Activated CD8-positive, alpha-beta memory T cell treated with anti-CD3 and anti-CD28 coated beads, Interleukin-2, amount 10 ng/mL, durations not matched to agents 7 days and 5 days (primary cell): ENCODE measurements at regions not wholly inside any gene's neighbourhood (a gene's known extent, or its start where the extent isn't known, plus 50 kb on each side); places are given as distances from the start of the nearest gene placed in this dataset.
"Not testable (repeated sequence)": the region's sequence is repeated elsewhere in the genome, so short reads cannot be mapped to it uniquely, and the experiment has no call there.

Experiments
- ATAC-seq: fragments of 150-1000 bp; cut with Tn5 transposase; one replicate; pipeline ENCODE4 v1.10.0; 2021; ENCODE audit warnings: moderate library complexity
- CTCF ChIA-PET: fragments of 350-600 bp; sonication (Branson Sonifier 250); formaldehyde crosslinking; loops from one replicate; lab custom pipeline; 2021; ENCODE audit warnings: antibody characterized with exemption; lab: Charles Lee
- DNase-seq: peaks from one replicate; pipeline ENCODE4 v3.0.0-alpha.2; 2020
- H3K27ac Mint-ChIP-seq: one replicate; pipeline ENCODE4 v1.8.0; 2021; ENCODE audit warnings: mild to moderate bottlenecking, mixed read lengths
- H3K27me3 Mint-ChIP-seq: one replicate; pipeline ENCODE4 v1.8.0; 2021; ENCODE audit warnings: mixed read lengths
- H3K36me3 Mint-ChIP-seq: one replicate; pipeline ENCODE4 v1.8.0; 2021; ENCODE audit warnings: mild to moderate bottlenecking, mixed read lengths
- H3K4me1 Mint-ChIP-seq: one replicate; pipeline ENCODE4 v1.8.0; 2021; ENCODE audit warnings: mixed read lengths
- H3K4me3 Mint-ChIP-seq: one replicate; pipeline ENCODE4 v1.8.0; 2021; ENCODE audit warnings: mild to moderate bottlenecking, moderate library complexity, mixed read lengths
- H3K9me3 Mint-ChIP-seq: one replicate; pipeline ENCODE4 v1.8.0; 2022; ENCODE audit warnings: low read depth, mixed read lengths

- Mint-ChIP-seq H3K36me3 (no peaks in the 10 kb centered on the region), H3K4me3 (no peak overlapping the region), H3K27me3 (peaks cover 3% of the 10 kb centered on the region), H3K27ac (no peak overlapping the region), H3K4me1 (no peaks in the 10 kb centered on the region), H3K9me3 (no peaks in the 10 kb centered on the region)
- DNase-seq, result no peak
- CTCF ChIA-PET, result no interaction called here
- no peak for ATAC-seq
Observed at GRCh38 chr6:163862701-163863100, 448.2 kb downstream of the QKI start.

DNA sequence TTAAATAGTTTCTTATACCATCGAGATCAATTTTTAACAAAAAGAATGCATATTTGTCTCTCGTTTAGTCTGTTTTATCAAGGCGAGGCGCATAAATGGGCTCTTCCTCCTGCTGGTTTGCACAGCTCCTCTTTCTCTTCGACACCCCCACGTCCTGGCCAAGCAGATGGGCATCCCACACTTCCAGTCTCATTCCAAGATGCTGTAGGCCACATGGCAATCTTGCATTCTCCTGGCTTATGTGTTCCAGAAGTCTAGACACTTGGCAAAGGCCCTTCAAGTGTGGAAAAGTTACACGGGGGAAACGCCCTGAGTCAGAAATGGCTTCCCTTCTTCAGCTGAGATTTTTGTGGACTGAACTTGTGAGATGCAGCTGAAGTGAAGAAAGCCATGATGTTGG is 447.1 kb downstream of the QKI start:
- Mint-ChIP-seq H3K36me3 (no peaks in the 10 kb centered on the region), H3K27ac (no peak overlapping the region), H3K9me3 (no peaks in the 10 kb centered on the region), H3K4me3 (no peak overlapping the region), H3K27me3 (peaks cover 3% of the 10 kb centered on the region), H3K4me1 (no peaks in the 10 kb centered on the region)
- CTCF ChIA-PET, result interaction anchor here (1.0 kb wide), 1 partner anchor 9 kb away, joined by 3 read pairs; no protein-coding TSS in a partner anchor
- ATAC-seq, result no peak
- no peak for DNase-seq

GRCh38 chr6:163860287-163861081 is 446.0 kb downstream of the QKI start:
- no peaks in the 10 kb centered on the region for H3K9me3 Mint-ChIP-seq
- no peaks in the 10 kb centered on the region for H3K4me1 Mint-ChIP-seq
- no peak overlapping the region for H3K4me3 Mint-ChIP-seq
- DNase-seq, result no peak
- no peak overlapping the region for H3K27ac Mint-ChIP-seq
- no peaks in the 10 kb centered on the region for H3K36me3 Mint-ChIP-seq
- no peak for ATAC-seq
- CTCF ChIA-PET, result no interaction called here
- peaks cover 3% of the 10 kb centered on the region for H3K27me3 Mint-ChIP-seq

DNA sequence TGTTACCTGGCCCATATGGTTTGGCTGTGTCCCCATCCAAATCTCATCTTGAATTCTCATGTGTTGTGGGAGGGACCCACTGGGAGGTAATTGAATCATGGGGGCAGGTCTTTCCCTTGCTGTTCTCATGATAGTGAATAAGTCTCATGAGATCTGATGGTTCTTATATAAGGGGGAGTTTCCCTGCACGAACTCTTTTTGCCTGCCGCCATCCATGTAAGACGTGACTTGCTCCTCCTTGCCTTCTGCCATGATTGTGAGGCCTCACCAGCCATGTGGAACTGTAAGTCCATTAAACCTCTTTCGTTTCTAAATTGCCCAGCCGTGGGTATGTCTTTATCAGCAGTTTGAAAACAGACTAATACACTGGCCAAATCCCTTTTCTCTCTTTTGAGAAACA is 444.4 kb downstream of the QKI start:
- ATAC-seq, H3K36me3 Mint-ChIP-seq, DNase-seq, H3K4me1 Mint-ChIP-seq, H3K4me3 Mint-ChIP-seq, H3K9me3 Mint-ChIP-seq, CTCF ChIA-PET, H3K27ac Mint-ChIP-seq, H3K27me3 Mint-ChIP-seq: not testable (repeated sequence)

GRCh38 chr6:163857421-163857820 is 442.9 kb downstream of the QKI start:
- H3K9me3 Mint-ChIP-seq, result no peaks in the 10 kb centered on the region
- no peak overlapping the region for H3K27ac Mint-ChIP-seq
- no peak overlapping the region for H3K4me3 Mint-ChIP-seq
- peaks cover 3% of the 10 kb centered on the region for H3K27me3 Mint-ChIP-seq
- no peak for ATAC-seq
- no peaks in the 10 kb centered on the region for H3K4me1 Mint-ChIP-seq
- DNase-seq, result no peak
- CTCF ChIA-PET, result no interaction called here
- no peaks in the 10 kb centered on the region for H3K36me3 Mint-ChIP-seq

GRCh38 chr6:163850874-163851273 is 436.4 kb downstream of the QKI start:
- Mint-ChIP-seq H3K36me3 (no peaks in the 10 kb centered on the region), H3K27me3 (no peaks in the 10 kb centered on the region), H3K4me1 (no peaks in the 10 kb centered on the region), H3K4me3 (no peak overlapping the region), H3K9me3 (peaks cover 2% of the 10 kb centered on the region), H3K27ac (no peak overlapping the region)
- ATAC-seq (no peak), DNase-seq (no peak)
- CTCF ChIA-PET, result no interaction called here

DNA sequence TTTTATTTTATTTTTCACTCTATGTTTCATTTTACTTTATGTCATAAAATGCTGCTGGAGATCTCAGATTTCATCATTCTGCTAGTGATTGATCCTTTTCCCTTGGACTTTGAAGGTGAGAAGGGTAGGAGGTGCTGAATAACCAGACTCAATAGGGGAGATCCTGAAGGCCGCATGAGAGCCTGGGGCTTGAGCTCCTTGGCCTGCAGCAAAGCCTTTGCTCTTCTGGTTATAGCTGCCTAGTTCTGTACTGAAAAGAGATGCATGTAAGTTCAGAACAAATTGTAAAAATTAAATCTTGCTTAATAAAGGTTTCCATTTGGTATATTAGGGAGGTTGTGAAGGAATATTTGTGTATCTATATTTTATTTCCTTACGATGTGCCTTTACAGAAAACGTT is 430.2 kb downstream of the QKI start:
- Mint-ChIP-seq H3K9me3 (peaks cover 7% of the 10 kb centered on the region), H3K4me3 (no peak overlapping the region), H3K36me3 (no peaks in the 10 kb centered on the region), H3K4me1 (no peaks in the 10 kb centered on the region), H3K27me3 (no peaks in the 10 kb centered on the region), H3K27ac (no peak overlapping the region)
- CTCF ChIA-PET, result no interaction called here
- ATAC-seq (no peak), DNase-seq (no peak)

DNA sequence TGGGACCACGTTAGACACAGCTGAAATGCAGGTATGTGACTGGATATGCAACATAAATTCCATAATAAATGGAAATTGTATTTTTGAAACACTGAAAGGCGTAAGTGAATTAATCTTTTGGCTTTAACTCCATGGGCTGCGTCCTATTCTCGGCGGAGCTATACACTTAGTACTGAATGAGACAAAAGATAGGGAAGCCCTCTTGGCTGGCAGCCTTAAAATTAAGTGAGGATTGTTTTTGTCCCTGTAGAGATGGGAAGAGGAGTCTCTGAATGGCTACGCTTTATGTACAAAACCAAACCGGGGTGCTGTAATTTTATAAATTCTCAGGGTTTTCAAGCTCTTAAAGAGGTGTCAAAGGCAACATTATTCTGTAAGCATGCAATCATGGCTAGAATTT is 429.8 kb downstream of the QKI start:
- Mint-ChIP-seq H3K27ac (no peak overlapping the region), H3K9me3 (peaks cover 7% of the 10 kb centered on the region), H3K4me1 (no peaks in the 10 kb centered on the region), H3K4me3 (no peak overlapping the region), H3K36me3 (no peaks in the 10 kb centered on the region), H3K27me3 (no peaks in the 10 kb centered on the region)
- no peak for DNase-seq
- CTCF ChIA-PET, result no interaction called here
- no peak for ATAC-seq

- CTCF ChIA-PET, result no interaction called here
- ATAC-seq, result no peak
- Mint-ChIP-seq H3K4me3 (no peak overlapping the region), H3K36me3 (no peaks in the 10 kb centered on the region), H3K4me1 (no peaks in the 10 kb centered on the region), H3K27ac (no peak overlapping the region), H3K27me3 (no peaks in the 10 kb centered on the region), H3K9me3 (peaks cover 7% of the 10 kb centered on the region)
- DNase-seq, result no peak
Observed at GRCh38 chr6:163843218-163843617, 428.7 kb downstream of the QKI start.

DNA sequence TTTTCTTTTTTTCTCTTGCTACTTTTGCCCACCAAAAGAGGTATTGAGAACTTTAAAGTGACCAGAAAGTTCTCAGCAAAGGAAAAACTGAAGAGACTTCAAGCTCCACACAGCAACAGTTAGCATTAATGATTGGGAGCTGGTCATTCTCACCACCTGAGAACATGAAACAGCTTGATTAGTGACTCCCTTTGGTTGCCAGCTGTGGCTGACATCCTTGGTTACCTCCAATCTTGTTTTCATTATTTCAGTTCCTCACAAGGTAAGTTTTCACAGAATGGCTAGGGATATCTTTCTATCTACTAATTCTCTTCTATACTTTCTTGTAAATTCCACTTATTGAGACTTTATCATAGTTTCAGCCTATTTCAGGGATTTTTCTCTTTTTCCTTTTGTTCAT is 427.9 kb downstream of the QKI start:
- no peaks in the 10 kb centered on the region for H3K36me3 Mint-ChIP-seq
- ATAC-seq, result no peak
- H3K4me1 Mint-ChIP-seq, result no peaks in the 10 kb centered on the region
- no peak overlapping the region for H3K27ac Mint-ChIP-seq
- peaks cover 7% of the 10 kb centered on the region for H3K9me3 Mint-ChIP-seq
- DNase-seq, result no peak
- no peaks in the 10 kb centered on the region for H3K27me3 Mint-ChIP-seq
- H3K4me3 Mint-ChIP-seq, result no peak overlapping the region
- CTCF ChIA-PET, result no interaction called here

GRCh38 chr6:163841733-163842132 is 427.2 kb downstream of the QKI start:
- peaks cover 7% of the 10 kb centered on the region for H3K9me3 Mint-ChIP-seq
- no peak overlapping the region for H3K4me3 Mint-ChIP-seq
- H3K36me3 Mint-ChIP-seq, result no peaks in the 10 kb centered on the region
- H3K27ac Mint-ChIP-seq, result no peak overlapping the region
- H3K4me1 Mint-ChIP-seq, result no peaks in the 10 kb centered on the region
- DNase-seq (no peak), ATAC-seq (no peak)
- peaks cover 3% of the 10 kb centered on the region for H3K27me3 Mint-ChIP-seq
- CTCF ChIA-PET, result no interaction called here

DNA sequence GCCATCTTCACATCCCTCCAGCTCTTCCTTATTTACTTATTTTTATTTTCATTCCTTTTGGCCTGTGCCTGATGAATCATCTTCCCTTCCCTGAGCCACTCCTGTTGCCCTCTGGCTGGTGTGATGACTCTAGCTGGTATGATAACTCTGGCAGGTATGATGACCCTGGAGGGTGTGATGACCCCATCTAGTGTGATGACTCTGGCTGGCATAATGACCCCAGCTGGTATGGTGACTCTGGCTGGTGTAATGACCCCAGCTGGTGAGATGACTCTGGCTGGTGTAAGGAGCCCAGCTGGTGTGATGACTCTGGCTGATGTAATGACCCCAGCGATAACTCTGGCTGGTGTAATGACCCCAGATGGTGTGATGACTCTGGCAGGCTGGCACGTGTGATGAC is 426.8 kb downstream of the QKI start:
- CTCF ChIA-PET, result no interaction called here
- H3K4me1 Mint-ChIP-seq, result no peaks in the 10 kb centered on the region
- no peak overlapping the region for H3K4me3 Mint-ChIP-seq
- DNase-seq (no peak), ATAC-seq (no peak)
- peaks cover 3% of the 10 kb centered on the region for H3K27me3 Mint-ChIP-seq
- no peak overlapping the region for H3K27ac Mint-ChIP-seq
- no peaks in the 10 kb centered on the region for H3K36me3 Mint-ChIP-seq
- peaks cover 7% of the 10 kb centered on the region for H3K9me3 Mint-ChIP-seq

DNA sequence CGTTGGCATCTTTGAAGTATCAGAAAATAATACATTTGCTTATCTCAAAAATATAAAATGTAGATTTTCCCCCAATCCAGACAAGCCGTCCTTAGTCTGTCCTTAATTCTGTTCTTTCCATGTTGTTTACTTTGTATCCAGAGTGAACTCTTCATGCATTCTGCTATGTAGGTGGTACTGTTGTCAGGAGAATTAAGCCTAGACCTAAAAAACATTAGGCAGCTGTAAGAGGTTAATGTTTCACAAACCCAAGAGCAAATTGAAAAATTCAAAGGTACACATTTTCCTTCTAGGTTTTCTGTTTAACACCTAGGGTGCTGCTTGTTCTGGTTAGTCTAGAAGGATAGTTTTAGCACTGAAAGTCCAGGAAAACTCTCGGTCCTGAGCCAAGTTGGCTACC is 426.4 kb downstream of the QKI start:
- no peak for DNase-seq
- CTCF ChIA-PET, result no interaction called here
- no peaks in the 10 kb centered on the region for H3K36me3 Mint-ChIP-seq
- no peak for ATAC-seq
- no peaks in the 10 kb centered on the region for H3K4me1 Mint-ChIP-seq
- H3K9me3 Mint-ChIP-seq, result peaks cover 7% of the 10 kb centered on the region
- no peak overlapping the region for H3K27ac Mint-ChIP-seq
- H3K4me3 Mint-ChIP-seq, result no peak overlapping the region
- H3K27me3 Mint-ChIP-seq, result peaks cover 3% of the 10 kb centered on the region

DNA sequence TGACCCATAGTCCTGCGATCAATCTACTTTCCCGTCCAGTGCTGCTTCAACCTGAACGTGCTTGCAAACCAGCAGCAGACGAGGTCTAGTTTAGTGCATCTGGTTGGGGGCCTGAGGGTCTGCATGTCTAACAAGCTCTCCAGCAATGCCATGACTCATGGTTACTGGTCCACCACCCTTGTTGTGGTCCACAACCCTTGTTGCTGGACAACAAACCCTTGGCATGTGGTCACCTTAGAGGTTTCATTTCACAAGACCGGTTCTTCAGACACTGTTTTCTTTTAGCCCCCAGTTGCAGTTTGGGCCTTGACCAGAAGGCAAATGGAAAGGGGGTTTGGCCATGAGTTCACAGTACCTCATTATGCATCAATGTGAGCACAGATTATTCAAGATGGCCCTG is 424.8 kb downstream of the QKI start:
- DNase-seq, result no peak
- peaks cover 3% of the 10 kb centered on the region for H3K27me3 Mint-ChIP-seq

More for the DNA sequence above, 424.8 kb downstream of the QKI start:
- Mint-ChIP-seq H3K36me3 (no peaks in the 10 kb centered on the region), H3K4me3 (no peak overlapping the region), H3K27ac (no peak overlapping the region), H3K4me1 (no peaks in the 10 kb centered on the region), H3K9me3 (peaks cover 7% of the 10 kb centered on the region)
- CTCF ChIA-PET, result no interaction called here
- ATAC-seq, result no peak
